Stimulated activated effector memory CD8-positive, alpha-beta T cell treated with anti-CD3 and anti-CD28 coated beads, Interleukin-12 subunit alpha, Interleukin-12 subunit beta, amount 100 ng/mL, for 72 hours (primary cell): ENCODE measurements at regions not wholly inside any gene's neighbourhood (a gene's known extent, or its start where the extent isn't known, plus 50 kb on each side); places are given as distances from the start of the nearest gene placed in this dataset.

Source experiments
- ATAC-seq: fragments of 150-1000 bp; cut with Tn5 transposase; 2 replicates; pipeline ENCODE4 v1.10.0; 2021
- DNase-seq, 2 donors: peaks; one replicate each; pipeline ENCODE4 v3.0.0; 2021 to 2022; ENCODE audit warnings: low spot score in 2 of 2
- H3K27ac Mint-ChIP-seq: one replicate; pipeline ENCODE4 v1.8.0; 2022; ENCODE audit warnings: mild to moderate bottlenecking, mixed read lengths
- H3K36me3 Mint-ChIP-seq: one replicate; pipeline ENCODE4 v1.8.0; 2022; ENCODE audit warnings: mild to moderate bottlenecking, mixed read lengths
- H3K4me1 Mint-ChIP-seq: one replicate; pipeline ENCODE4 v1.8.0; 2022; ENCODE audit warnings: mixed read lengths
- H3K4me3 Mint-ChIP-seq: one replicate; pipeline ENCODE4 v1.8.0; 2022; ENCODE audit warnings: mild to moderate bottlenecking, mixed read lengths
- H3K9me3 Mint-ChIP-seq: one replicate; pipeline ENCODE4 v1.8.0; 2022; ENCODE audit warnings: mixed read lengths

GRCh38 chr2:8542381-8543059 lies 139.3 kb upstream of the ID2 start:
- H3K27ac Mint-ChIP-seq, result peak overlapping the region; percentile 98
- no peaks in the 10 kb centered on the region for H3K9me3 Mint-ChIP-seq
- ATAC-seq (no peak), DNase-seq (no peak)
- peaks cover 33% of the 10 kb centered on the region for H3K36me3 Mint-ChIP-seq
- peak overlapping the region; percentile 80 for H3K4me3 Mint-ChIP-seq
- H3K4me1 Mint-ChIP-seq, result peaks cover 95% of the 10 kb centered on the region

DNA sequence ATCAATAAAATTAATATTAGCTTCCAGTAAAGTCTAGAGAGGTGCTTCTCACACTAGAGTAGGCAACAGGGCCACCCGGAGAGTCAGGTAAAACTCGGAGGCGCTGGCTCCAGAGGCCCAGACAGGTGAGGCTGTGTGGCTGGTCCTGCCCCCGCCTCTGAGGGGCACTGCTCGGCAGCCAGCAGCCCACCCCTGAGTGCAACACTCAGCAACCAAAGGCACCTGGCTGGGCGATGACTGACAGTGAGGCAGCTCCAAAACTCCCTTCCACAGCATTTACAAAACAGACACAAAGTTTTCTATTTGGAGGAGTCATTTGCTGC lies 138.8 kb upstream of the ID2 start:
- no peak for ATAC-seq
- H3K9me3 Mint-ChIP-seq, result no peaks in the 10 kb centered on the region

DNA sequence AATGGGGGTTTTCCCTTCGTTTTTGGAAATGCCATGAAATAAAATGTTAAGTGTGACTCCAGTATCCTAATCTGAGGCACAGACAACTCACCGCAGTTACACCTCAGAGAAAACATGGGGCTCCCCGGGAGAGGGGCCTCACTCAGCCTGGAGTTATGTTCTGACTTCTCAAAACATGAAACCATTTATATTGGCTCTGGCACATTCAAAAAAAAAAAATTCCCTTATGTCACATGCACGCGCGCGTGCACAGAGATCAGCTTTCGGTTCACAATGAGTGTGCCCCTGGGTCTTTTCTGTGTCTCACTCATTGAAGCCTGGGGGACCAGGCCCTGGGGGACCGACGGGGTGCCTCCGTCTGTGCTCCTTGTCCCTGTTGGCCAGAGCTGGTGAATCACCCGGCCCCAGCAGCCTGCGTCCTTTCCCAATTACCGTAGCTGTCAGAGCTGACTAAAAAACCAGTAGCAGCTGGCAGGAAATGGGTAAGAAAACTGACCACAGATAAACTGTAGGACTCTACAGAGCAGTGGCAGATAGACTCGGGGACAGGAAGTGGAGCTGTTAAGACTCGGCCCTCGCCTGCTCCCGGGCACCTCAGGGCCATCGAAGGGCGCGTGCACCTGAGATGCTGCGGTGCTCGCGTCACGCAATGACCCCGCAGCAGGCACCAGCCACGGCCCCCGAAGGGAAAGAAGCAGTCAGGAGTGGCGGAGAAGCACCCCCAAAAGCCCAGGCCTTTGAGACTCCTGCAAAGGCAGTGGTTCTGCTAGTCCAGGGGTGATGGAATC lies 138.3 kb upstream of the ID2 start:
- peak; percentile 86 for ATAC-seq
- peak overlapping the region; percentile 98 for H3K27ac Mint-ChIP-seq
- H3K36me3 Mint-ChIP-seq, result peaks cover 33% of the 10 kb centered on the region
- H3K4me3 Mint-ChIP-seq, result peak overlapping the region; percentile 80
- H3K9me3 Mint-ChIP-seq, result no peaks in the 10 kb centered on the region
- H3K4me1 Mint-ChIP-seq, result peaks cover 94% of the 10 kb centered on the region
- DNase-seq, result peak; percentile 64 to 93

More for the DNA sequence above, 138.8 kb upstream of the ID2 start:
- no peak for DNase-seq
- peak overlapping the region; percentile 98 for H3K27ac Mint-ChIP-seq
- H3K4me3 Mint-ChIP-seq, result peak overlapping the region; percentile 80
- peaks cover 33% of the 10 kb centered on the region for H3K36me3 Mint-ChIP-seq
- peaks cover 95% of the 10 kb centered on the region for H3K4me1 Mint-ChIP-seq

- H3K27ac Mint-ChIP-seq, result peak overlapping the region; percentile 98
- no peak for DNase-seq
- ATAC-seq, result no peak
- H3K4me1 Mint-ChIP-seq, result peaks cover 91% of the 10 kb centered on the region
- no peaks in the 10 kb centered on the region for H3K9me3 Mint-ChIP-seq
- peaks cover 33% of the 10 kb centered on the region for H3K36me3 Mint-ChIP-seq
- peak overlapping the region; percentile 80 for H3K4me3 Mint-ChIP-seq
These were observed 137.6 kb upstream of the ID2 start for GRCh38 chr2:8544171-8544785.

- Mint-ChIP-seq H3K4me3 (peak overlapping the region; percentile 80), H3K36me3 (peaks cover 33% of the 10 kb centered on the region), H3K9me3 (no peaks in the 10 kb centered on the region), H3K4me1 (peaks cover 84% of the 10 kb centered on the region), H3K27ac (peak overlapping the region; percentile 98)
- DNase-seq, result peak; percentile 76 to 93
- peak; percentile 79 for ATAC-seq
These were observed 136.8 kb upstream of the ID2 start for GRCh38 chr2:8544786-8545694.

DNA sequence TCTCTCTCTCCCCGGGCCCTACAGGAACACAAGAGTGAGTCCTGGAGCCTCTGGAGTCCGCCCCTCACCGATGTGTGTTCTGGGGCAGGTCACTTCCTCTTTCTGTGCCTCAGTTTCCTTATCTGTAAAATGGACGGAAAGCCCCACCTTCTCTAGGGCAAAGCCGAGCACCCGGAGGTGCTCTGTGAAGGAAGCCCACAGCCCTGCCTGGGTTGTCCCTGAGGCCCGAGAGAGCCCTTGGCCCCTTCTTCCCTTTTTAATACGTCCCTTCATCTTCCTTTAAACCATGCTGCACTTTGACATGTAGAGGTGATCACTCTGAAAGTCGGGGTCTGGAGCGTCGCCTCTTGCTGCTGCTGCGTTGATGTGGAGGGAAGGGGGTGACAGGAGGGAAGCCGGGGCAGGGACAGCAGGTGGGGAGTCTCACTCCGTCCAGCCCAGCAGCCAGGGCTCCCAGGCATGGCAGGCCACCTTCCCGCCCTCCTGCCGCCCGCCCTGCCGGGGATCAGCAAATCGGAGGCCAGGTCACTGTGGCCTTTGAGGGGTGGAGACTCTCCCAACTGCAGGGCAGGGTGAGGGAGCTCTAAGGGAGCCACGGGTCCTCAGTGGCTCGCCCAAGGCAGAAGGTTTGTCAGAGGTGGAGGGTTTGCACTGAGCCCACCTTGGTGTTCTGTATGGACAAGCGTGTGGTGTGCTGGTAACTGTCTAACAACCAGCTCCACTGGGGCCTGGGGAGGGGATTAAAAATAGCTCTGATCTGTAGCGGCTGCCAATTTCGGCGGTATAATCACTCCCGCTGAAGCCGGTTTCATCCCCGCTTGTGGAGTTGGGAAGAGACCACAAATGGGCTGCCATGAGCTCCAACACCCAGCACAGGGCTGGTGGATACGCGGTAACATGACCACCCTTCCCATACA lies 135.9 kb upstream of the ID2 start:
- Mint-ChIP-seq H3K4me3 (peak overlapping the region; percentile 80), H3K9me3 (no peaks in the 10 kb centered on the region), H3K36me3 (peaks cover 33% of the 10 kb centered on the region), H3K4me1 (peaks cover 76% of the 10 kb centered on the region), H3K27ac (peak overlapping the region; percentile 98)
- ATAC-seq (no peak), DNase-seq (no peak)

- peaks cover 28% of the 10 kb centered on the region for H3K36me3 Mint-ChIP-seq
- H3K9me3 Mint-ChIP-seq, result no peaks in the 10 kb centered on the region
- DNase-seq (no peak), ATAC-seq (no peak)
- peaks cover 76% of the 10 kb centered on the region for H3K4me1 Mint-ChIP-seq
- H3K27ac Mint-ChIP-seq, result peak overlapping the region; percentile 44
- peak overlapping the region; percentile 16 for H3K4me3 Mint-ChIP-seq
These were observed 135.1 kb upstream of the ID2 start for GRCh38 chr2:8546612-8547283.

- Mint-ChIP-seq H3K27ac (peak overlapping the region; percentile 44), H3K4me1 (peaks cover 76% of the 10 kb centered on the region), H3K36me3 (peaks cover 27% of the 10 kb centered on the region), H3K4me3 (peak overlapping the region; percentile 16), H3K9me3 (no peaks in the 10 kb centered on the region)
- DNase-seq (no peak), ATAC-seq (no peak)
These were observed 134.4 kb upstream of the ID2 start for GRCh38 chr2:8547284-8548064.

- DNase-seq (no peak), ATAC-seq (no peak)
- Mint-ChIP-seq H3K36me3 (peaks cover 20% of the 10 kb centered on the region), H3K4me1 (peaks cover 71% of the 10 kb centered on the region), H3K9me3 (no peaks in the 10 kb centered on the region), H3K4me3 (no peak overlapping the region), H3K27ac (peak overlapping the region; percentile 44)
These were observed 133.7 kb upstream of the ID2 start for GRCh38 chr2:8548065-8548618.

- peaks cover 66% of the 10 kb centered on the region for H3K4me1 Mint-ChIP-seq
- no peaks in the 10 kb centered on the region for H3K9me3 Mint-ChIP-seq
- no peak for ATAC-seq
These were observed 133.2 kb upstream of the ID2 start for GRCh38 chr2:8548619-8549150.

GRCh38 chr2:8549273-8549922 lies 132.5 kb upstream of the ID2 start:
- DNase-seq (no peak), ATAC-seq (no peak)
- Mint-ChIP-seq H3K36me3 (peaks cover 8% of the 10 kb centered on the region), H3K27ac (peak overlapping the region; percentile 3), H3K4me3 (no peak overlapping the region), H3K9me3 (no peaks in the 10 kb centered on the region), H3K4me1 (peaks cover 59% of the 10 kb centered on the region)

More at GRCh38 chr2:8548619-8549150, 133.2 kb upstream of the ID2 start:
- DNase-seq, result no peak
- Mint-ChIP-seq H3K27ac (peak overlapping the region; percentile 3), H3K4me3 (no peak overlapping the region), H3K36me3 (peaks cover 15% of the 10 kb centered on the region)

- Mint-ChIP-seq H3K36me3 (peaks cover 5% of the 10 kb centered on the region), H3K4me3 (no peak overlapping the region), H3K27ac (no peak overlapping the region), H3K9me3 (no peaks in the 10 kb centered on the region), H3K4me1 (peaks cover 53% of the 10 kb centered on the region)
- no peak for DNase-seq
- ATAC-seq, result no peak
These were observed 131.9 kb upstream of the ID2 start for GRCh38 chr2:8549942-8550341.
